ENCODE measurements at regions not wholly inside any gene's neighbourhood (a gene's known extent, or its start where the extent isn't known, plus 50 kb on each side); places are given as distances from the start of the nearest gene placed in this dataset.

- H3K27ac ChIP-seq, result no peak overlapping the region
- no peak for TF ChIP-seq ZFX (IDR thresholded peaks at IDR 0.05; ENCODE audit: borderline replicate concordance)
- TF ChIP-seq, protein P1, sequence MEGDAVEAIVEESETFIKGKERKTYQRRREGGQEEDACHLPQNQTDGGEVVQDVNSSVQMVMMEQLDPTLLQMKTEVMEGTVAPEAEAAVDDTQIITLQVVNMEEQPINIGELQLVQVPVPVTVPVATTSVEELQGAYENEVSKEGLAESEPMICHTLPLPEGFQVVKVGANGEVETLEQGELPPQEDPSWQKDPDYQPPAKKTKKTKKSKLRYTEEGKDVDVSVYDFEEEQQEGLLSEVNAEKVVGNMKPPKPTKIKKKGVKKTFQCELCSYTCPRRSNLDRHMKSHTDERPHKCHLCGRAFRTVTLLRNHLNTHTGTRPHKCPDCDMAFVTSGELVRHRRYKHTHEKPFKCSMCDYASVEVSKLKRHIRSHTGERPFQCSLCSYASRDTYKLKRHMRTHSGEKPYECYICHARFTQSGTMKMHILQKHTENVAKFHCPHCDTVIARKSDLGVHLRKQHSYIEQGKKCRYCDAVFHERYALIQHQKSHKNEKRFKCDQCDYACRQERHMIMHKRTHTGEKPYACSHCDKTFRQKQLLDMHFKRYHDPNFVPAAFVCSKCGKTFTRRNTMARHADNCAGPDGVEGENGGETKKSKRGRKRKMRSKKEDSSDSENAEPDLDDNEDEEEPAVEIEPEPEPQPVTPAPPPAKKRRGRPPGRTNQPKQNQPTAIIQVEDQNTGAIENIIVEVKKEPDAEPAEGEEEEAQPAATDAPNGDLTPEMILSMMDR (IDR thresholded peaks at IDR 0.05), result no peak
These were observed 505.5 kb downstream of the ANKRD50 start for GRCh38 chr4:124206779-124207605.

GRCh38 chr4:124209211-124209610, 503.3 kb downstream of the ANKRD50 start:
- no peak overlapping the region for H3K27ac ChIP-seq
- TF ChIP-seq ZFX (IDR thresholded peaks at IDR 0.05; ENCODE audit: borderline replicate concordance), result no peak
- TF ChIP-seq, protein P1 (IDR thresholded peaks at IDR 0.05), result no peak

DNA sequence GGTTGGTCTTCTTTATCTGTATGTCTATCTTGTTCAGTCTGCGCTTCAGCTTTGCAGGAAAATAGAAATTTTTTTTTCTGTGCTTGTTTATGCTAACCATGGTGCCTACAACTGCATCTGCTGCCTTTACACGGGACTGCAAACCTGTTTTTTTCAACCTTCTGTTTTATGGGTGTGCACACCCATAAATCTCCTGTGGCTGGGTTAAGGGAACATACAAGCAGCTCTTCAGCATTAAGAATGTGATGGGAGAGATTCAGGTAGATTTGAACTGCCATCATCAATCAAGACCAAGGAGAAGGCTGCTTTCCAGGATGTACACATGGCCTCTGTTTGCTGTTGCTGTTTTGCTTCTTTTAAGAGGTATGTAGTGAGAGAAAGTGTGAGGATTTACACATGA, 502.9 kb downstream of the ANKRD50 start:
- TF ChIP-seq, protein P1 (IDR thresholded peaks at IDR 0.05), result no peak
- no peak for TF ChIP-seq ZFX (IDR thresholded peaks at IDR 0.05; ENCODE audit: borderline replicate concordance)
- no peak overlapping the region for H3K27ac ChIP-seq

GRCh38 chr4:124210746-124211145, 501.8 kb downstream of the ANKRD50 start:
- TF ChIP-seq, protein P1 (IDR thresholded peaks at IDR 0.05), result no peak
- TF ChIP-seq ZFX (IDR thresholded peaks at IDR 0.05; ENCODE audit: borderline replicate concordance), result no peak
- H3K27ac ChIP-seq, result no peak overlapping the region

- H3K27ac ChIP-seq, result no peak overlapping the region
- TF ChIP-seq, protein P1 (IDR thresholded peaks at IDR 0.05), result no peak
- no peak for TF ChIP-seq ZFX (IDR thresholded peaks at IDR 0.05; ENCODE audit: borderline replicate concordance)
These were observed 499.5 kb downstream of the ANKRD50 start for GRCh38 chr4:124212815-124213630.

- H3K27ac ChIP-seq, result no peak overlapping the region
- no peak for TF ChIP-seq ZFX (IDR thresholded peaks at IDR 0.05; ENCODE audit: borderline replicate concordance)
- TF ChIP-seq, protein P1 (IDR thresholded peaks at IDR 0.05), result no peak
These were observed 493.1 kb downstream of the ANKRD50 start for GRCh38 chr4:124219389-124219788.

GRCh38 chr4:124224256-124224655, 488.3 kb downstream of the ANKRD50 start:
- TF ChIP-seq, protein P1 (IDR thresholded peaks at IDR 0.05), result no peak
- TF ChIP-seq ZFX (IDR thresholded peaks at IDR 0.05; ENCODE audit: borderline replicate concordance), result no peak
- no peak overlapping the region for H3K27ac ChIP-seq

Measured in 22Rv1 (cell line).